GM21526 (cell line): ENCODE measurements at regions not wholly inside any gene's neighbourhood (a gene's known extent, or its start where the extent isn't known, plus 50 kb on each side); places are given as distances from the start of the nearest gene placed in this dataset.
A peak's percentile ranks its signal among the peaks of the same experiment; 100 is the strongest.
"Not testable (repeated sequence)": the region's sequence is repeated elsewhere in the genome, so short reads cannot be mapped to it uniquely, and the experiment has no call there.

Experiments used
- ATAC-seq: cut with Tn5 transposase; IDR thresholded peaks from one replicate; pipeline ENCODE4 v1.9.1; 2021; ENCODE audit warnings: moderate library complexity; ENCODE audit not compliant: unreplicated experiment, low FRiP score

DNA sequence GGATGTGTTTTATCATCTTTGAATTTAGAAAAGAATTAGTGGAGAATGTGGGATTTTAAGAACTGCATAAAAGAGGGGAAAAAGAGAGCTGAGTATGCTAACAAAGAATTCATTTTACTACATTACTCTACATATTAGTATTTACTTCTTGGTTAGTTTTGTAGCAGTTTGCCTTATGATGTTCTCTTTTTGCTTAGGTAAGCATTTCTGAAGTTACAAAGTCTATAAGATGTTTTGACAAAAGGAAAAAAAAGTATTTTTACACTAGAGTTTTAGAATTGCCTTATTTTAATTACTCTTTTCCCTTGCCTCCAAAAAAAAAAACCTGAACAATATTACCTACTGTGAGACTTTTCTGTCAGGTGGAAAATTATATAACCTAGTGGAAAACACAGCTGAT lies 739.5 kb upstream of the SLC39A10 start:
- ATAC-seq: no peak

DNA sequence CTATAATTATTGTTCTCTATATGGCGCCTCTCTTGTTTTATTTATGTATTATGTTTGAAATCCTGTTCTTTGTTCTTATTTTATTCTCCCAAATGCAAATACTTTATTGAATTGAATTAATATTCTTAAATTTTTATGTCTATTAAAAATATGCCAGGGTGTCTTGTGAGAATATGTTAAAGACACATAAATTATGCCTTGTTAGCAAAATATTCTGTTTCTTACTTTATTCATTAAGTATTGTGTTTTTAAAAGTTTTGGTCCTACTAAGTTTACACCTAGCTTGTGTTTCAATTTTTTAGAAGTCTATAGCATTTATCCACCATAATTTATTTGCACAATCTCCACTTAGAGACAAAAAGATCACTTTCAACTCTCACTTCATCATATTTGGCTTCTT lies 741.5 kb upstream of the SLC39A10 start:
- no peak for ATAC-seq

DNA sequence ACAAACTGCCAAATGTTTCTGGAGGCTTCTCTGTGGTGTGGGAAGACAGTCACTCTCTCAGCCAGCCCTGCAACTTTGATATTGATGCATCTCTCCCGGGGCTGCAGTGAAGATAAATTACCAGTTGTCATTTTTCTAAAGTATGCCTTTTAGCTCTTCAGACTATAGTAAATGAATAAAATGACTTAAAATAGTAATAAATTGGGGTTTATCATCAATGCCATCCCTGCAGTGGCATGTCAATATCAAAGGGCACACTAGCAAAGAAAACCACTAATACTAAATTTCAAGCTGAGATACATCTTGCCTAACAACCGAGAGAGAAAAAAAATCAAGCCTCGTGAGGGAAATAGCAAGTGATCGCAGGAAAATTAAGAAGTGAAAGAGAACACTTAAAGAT lies 749.5 kb upstream of the SLC39A10 start:
- ATAC-seq: no peak

DNA sequence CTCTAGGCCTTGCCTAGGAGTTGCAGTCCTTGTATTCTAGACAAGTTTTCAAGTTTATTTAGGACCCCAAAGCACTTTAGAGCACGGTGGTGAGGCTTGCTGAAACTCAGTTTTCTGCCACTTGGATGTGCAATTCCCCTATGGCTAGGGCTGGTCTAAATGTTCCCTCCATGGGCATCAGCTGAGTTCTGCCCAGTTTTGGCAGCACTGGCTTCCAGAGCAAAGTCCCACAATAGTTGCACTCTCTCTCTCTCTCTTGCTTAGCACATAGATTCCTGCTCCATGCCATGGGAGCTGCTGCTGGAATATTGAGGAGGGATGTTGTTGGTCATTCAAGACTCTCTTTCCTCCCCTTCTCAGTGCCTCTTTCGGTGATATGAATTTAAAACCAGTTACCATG lies 760.2 kb upstream of the SLC39A10 start:
- ATAC-seq: no peak

DNA sequence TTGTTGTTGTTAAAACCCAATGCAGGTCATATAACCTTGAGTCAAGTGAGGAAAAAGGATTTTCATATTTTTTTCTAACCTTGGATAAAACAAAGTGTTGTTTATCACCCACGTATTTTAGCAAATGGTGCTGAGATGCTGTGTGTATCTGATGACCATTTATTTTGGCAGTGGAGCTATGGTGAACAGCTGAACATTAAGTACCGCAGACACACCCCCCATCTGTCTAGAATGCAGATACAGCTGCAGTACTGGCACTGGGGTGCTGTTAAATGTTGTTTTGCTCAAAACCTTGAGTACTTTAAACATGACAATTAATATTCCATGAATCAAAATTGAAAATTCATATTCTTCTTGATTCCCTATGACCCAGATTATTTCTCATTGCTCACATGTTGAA lies 773.3 kb upstream of the SLC39A10 start:
- ATAC-seq: no peak

DNA sequence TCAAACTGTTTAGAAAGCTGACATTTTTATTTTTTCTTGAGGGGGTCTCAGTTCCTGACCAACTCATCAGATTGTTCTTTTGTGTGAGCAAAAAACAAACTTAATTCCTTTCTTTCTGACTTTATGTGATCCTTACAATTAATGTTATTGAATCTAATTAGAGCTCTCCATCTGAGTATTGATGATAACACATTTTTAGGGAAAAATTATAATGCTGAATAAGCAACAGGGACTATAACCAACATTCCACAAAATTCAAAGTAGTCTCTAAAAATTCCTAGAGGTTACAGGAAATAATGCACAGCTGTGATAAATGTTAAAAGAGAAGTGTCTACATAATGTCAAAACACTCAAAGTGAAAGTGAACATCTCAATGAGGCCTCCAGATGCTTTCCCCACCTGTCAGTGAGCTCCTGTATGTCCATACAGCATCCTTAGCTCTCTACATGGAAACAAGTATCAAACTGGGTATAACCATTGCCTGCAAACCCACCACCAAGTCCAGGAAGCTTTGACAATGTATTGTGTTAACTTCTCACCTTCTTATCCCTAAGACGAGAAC lies 786.0 kb upstream of the SLC39A10 start:
- no peak for ATAC-seq

DNA sequence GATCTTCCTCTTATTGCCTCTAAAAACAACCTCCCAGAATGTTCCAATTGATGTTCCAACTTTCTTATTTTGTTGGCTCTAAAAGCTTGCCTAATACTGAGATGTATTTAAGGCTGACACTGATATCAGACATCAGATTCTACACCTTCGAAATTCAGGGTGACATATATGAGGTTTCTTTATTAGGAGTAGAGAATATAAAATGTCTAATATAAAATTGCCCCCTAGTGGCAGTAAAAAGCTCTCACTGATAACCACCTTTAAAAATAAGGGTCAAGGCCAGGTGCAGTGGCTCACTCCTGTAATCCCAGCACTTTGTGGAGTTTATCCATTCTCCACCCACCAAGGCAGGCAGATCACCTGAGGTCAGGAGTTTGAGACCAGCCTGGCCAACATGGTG lies 789.7 kb upstream of the SLC39A10 start:
- ATAC-seq: peak; percentile 67

DNA sequence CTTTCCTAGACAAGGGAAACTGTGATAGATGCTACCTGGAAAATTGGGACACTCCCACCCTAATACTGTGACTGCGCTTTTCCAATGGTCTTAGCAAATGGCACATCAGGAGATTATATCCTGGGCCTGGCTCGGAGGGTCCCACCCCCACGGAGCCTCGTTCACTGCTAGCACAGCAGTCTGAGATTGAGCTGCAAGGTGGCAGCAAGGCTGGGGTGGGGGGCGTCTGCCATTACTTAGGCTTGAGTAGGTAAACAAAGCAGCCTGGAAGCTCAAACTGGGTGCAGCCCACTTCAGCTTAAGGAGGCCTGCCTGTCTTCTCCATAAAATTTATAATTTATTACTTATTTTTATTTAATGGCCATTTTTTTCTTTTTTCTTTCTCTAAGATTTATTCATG lies 802.1 kb upstream of the SLC39A10 start:
- ATAC-seq: no peak

DNA sequence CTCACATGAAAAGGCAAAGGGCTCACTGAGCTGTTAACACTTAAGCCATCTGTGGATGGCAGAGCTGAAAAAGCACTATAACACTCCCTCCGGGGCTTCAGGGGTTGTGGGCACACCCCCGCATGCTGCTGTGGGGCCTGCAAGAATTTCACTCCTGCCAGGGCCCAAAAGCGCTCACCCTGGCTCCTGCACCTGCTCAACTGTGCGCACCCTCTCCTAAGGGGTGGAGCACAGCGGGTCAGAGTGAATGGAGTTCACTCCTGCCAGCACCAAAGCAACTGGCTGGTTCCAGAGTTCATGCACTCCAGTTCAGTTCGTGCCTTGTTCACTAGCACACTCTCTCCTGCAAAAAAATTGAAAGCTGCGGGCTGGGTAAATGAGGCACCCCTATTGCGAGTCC lies 814.2 kb upstream of the SLC39A10 start:
- no peak for ATAC-seq

DNA sequence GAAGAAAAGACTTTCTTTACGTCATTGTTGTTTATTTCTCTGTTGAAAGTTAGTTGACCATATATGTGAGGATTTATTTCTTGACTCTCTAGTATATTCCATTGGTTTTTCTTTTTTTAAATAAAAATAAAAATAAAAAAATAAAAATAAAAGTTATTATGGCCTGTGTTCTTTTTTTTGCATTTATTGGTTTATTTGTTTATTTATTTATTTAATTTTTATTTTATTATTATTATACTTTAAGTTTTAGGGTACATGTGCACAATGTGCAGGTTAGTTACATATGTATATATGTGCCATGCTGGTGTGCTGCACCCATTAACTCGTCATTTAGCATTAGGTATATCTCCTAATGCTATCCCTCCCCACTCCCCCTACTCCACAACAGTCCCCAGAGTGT lies 822.7 kb upstream of the SLC39A10 start:
- not testable (repeated sequence) for ATAC-seq

DNA sequence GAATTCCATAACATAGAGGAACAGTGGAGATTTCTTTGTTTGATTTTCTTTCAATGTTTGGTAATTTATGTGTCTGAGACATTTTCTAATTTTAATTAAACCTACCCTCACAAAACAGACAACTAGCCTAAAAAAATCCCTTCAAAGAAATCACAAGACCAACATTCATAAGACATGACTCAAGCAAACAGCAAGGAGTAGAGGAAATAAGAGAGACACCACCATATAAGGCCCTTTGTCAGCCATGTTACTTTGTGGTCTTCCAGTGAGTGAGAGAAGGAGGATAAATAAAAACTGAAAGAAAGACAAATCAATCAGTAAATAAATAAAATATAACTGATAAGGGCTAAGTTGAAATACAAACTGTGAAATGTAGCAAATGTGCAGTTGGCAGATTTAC lies 830.8 kb upstream of the SLC39A10 start:
- no peak for ATAC-seq

DNA sequence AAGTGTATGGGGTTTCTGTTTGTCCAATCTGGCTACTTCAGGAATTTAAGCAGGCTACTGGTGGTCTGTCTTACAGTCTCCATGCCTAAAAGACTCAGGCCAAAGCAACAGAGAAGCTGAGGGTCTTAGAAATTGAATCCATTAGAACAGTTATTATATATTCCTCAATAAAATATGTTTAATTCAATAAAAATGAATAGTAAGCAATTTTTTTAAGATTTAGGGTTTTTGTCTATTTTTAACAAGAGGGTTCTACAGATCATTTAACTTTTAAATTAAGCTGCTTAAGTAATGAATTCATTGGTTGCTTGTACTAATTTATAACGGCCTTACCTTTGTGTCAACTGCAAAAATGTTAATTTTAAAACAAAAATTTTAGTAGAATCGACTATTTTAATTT lies 832.6 kb upstream of the SLC39A10 start:
- no peak for ATAC-seq

DNA sequence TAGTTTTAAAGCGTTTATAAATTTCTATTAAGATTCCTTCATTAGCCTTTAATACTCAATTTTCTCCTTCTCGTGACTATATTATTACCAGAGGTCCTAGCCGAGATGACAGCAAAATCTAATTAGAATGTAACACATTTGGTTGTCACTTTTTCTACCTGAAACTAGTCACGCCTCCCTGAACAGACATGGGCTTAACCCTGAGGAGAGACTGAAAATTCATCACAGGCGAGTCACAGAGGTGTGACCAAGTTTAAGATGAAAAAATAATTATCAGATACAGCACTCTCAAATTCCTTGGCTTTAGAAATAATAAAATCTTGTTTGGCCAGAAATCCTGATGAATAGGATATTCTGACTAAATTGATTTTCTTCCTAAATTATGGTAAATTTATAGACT lies 834.4 kb upstream of the SLC39A10 start:
- no peak for ATAC-seq

DNA sequence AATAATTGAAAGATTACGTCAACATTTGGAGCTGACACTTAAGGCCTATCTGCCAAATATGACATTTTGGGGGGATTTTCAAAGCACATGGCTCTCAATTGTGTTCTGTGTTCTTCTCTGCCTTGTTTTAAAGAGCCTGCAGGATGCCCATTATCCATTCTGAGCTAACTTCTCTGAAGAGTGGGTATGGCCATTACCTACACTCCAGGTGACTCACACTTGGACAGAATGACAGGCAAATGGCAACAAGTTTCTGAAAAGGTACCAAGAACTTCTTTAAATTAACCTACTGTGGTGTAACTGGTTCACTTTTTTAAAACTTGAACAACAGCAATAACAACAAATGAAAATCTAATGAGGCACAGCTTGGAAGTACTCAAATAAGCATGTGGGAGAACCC lies 834.9 kb upstream of the SLC39A10 start:
- ATAC-seq: no peak

DNA sequence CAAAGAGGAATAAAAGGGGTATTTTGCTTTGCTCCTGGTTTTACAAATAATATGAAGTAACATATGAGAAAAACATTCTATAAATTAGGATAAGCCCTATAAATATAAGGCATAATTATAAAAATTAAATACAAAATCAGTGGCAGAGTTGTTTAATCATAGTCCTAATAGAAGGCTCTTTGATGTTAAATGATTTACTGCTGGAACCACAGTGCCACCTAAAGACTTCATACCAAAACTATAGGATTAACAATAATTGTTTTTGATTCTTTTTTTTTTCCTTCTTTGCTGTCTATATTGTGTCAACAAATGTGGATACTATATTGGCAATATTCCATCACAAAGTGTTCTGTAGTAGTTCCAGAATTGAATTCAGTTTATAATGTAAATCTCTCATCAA lies 837.7 kb upstream of the SLC39A10 start:
- ATAC-seq: no peak

DNA sequence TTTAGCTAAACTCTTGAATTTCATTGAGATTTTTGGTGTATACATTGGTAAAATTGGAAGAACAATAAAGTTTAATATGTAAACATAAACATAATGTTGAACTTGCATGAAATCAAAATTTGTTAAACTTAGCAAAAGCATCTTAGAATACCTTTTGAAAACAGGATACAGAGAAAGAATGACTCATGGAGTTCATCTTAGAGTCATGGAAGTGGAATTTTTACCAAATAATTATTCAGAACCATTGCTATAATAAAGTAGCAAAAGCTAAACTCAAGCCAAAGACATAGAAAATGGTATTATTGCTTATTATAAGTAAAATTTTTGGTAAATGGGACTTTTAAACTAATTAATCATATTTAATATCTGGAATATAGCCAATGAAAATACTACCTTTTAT lies 841.6 kb upstream of the SLC39A10 start:
- ATAC-seq: no peak

DNA sequence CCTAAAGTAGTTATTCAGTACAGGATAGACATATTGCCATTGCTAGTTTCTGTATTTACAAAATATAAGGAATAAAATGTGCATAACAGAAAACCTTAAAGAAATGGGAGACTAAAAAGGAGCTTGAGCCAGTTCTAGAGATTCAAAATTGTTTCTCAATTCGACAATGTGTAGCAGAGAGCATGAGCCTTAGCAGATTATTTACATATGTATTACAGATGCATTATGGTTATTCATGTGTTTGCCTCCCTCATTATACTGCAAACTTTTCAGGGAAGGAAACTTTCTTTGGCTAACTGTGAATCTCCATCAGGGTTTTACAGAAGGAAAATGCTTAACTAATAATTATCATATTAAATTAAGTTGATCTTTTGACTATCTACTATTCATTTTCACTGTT lies 854.4 kb upstream of the SLC39A10 start:
- ATAC-seq: no peak

DNA sequence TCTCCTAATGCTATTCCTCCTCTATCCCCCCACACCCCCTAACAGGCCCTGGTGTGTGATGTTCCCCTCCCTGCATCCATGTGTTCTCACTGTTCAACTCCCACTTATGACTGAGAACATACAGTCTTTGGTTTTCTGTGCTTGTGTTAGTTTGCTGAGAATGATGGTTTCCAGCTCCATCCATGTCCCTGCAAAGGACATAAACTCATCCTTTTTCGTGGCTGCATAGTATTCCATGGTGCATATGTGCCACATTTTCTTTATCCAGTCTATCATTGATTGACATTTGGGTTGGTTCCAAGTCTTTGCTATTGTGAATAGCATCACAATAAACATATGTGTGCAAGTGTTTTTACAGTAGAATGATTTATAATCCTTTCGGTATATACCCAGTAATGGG lies 870.0 kb upstream of the SLC39A10 start:
- not testable (repeated sequence) for ATAC-seq

DNA sequence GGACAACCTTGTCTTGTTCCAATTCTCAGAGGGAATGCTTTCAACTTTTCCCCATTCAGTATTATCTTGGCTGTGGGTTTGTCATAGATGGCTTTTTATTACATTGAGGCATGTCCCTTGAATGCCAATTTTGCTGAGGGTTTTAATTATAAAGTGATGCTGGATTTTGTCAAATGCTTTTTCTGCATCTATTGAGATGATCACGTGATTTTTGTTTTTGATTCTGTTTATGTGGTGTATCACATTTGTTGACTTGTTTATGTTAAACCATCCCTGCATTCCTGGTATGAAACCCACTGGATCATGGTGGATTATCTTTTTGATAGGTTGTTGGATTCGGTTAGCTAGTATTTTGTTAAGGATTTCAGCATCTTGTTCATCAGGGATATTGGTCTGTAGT lies 885.6 kb upstream of the SLC39A10 start:
- ATAC-seq: not testable (repeated sequence)

DNA sequence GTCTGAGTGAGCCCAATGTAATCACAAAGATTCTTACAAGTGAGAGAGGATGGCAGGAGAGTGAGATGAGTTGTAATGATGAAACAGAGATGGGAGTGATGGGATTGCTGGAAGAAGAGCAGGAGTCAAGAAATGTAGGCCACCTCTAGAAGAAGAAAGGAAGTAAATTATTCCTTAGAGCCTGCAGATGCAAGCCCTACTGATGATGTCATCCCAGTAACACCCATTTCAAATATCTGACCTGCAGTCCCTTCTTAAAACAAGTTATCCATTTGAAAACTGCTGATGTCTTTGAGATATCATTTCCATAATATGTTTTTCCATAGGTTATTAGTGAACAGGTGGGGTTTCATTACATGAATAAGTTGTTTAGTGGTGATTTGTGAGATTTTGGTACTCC lies 888.0 kb upstream of the SLC39A10 start:
- ATAC-seq: no peak

DNA sequence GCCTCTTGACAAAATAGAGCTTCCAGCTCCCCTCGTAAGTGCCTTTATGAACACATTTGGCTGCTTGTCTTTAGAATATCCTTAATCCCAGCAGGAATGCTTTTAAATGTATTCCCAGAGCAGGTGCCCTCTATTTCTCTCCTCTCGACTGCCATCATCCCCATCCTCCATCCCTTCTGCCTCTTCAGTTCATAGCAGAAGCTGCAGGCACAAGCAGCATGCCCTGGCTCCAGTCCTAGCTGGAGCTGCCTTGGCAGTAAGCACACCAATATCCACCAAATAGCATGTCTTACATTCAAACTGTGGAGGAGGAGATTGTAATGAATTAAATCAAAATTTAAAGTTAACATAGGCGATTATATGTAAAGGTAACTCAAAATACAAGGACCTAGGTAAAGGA lies 891.3 kb upstream of the SLC39A10 start:
- no peak for ATAC-seq

DNA sequence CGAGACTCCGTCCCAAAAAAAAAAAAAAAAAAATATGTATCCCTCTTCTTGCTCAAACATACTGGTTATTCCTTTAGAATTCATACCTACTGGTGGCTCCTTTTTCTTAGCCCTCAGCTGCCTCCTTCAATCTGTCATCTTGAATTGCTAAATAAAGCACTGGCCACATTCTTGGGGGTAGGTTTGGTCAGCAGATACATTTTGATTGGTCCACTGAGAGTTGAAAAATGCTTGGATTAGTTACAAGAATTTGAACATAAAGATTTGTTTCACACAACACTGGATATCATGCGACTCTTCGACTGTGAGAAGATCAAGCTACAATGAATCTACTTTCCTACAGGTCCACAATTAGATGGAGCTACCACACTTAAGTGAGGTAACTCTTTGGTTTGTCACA lies 906.1 kb upstream of the SLC39A10 start:
- ATAC-seq: no peak

DNA sequence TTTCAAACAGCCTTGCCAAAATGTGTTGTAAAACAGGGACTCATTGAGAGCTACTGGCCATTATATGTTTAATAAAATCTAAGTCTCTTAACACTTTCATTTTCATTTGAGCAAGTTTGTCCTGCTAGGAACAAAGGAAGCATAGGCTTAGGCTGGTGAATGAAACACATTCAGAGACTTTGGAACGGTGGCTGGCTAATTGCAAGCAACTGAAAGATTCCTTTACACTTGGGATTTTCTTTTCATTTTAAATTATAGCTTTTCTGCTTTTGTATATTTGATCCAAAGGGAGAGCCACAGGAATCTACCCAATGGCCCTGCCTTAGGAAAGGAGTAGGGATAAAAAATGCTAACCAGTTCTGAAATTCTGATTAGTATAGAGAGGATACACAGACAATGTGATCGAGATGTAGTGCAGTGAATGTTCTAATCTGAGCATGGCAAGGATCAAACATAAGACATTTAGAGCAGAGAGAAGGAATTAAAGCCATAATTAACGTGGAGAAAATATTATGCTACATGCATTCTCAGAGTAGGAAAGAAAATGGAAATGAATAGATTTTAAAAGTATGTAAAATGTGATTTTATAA lies 911.4 kb upstream of the SLC39A10 start:
- no peak for ATAC-seq
